ENCODE measurements at regions not wholly inside any gene's neighbourhood (a gene's known extent, or its start where the extent isn't known, plus 50 kb on each side); places are given as distances from the start of the nearest gene placed in this dataset.

DNA sequence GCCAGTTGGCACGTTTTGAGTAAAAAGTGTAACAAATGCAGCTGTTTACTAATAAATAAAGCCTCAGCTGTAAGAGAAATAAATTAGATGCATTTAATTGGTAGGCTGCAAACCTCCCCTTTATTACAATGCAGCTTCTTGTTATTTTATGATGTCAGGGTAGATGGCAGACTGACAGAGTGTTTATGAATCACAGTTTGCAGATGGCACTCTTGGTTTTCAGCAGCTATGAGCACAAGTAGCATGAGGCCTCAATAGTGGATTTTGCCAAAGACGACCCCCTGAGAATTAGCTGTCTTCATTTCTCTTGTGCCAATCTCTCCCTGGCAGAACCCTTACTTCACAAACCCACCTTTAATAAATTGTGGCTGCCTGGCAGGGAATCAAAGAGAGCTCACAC, 161.2 kb upstream of the C1orf87 start:
- TF ChIP-seq ISL1 (CRISPR knock-in tag; IDR thresholded peaks at IDR 0.05) (no peak), SNAI2 (CRISPR knock-in tag; IDR thresholded peaks at IDR 0.05) (no peak)
